CD14-positive monocyte (primary cell): ENCODE measurements at regions not wholly inside any gene's neighbourhood (a gene's known extent, or its start where the extent isn't known, plus 50 kb on each side); places are given as distances from the start of the nearest gene placed in this dataset.

Experiments
- DNase-seq, 3 donors: peaks; one replicate each; pipeline ENCODE4 v3.0.0-alpha.2; 2011 to 2022
- H2AFZ ChIP-seq: 2 replicates; pipeline ENCODE4 v1.6.0; 2012; ENCODE audit warnings: mild to moderate bottlenecking, low read depth, low read length, inconsistent platforms; ENCODE audit not compliant: insufficient read depth, poor library complexity, severe bottlenecking
- H3K27ac ChIP-seq, 2 donors: 1 replicate in 1 of 2; 2 replicates in 1 of 2; pipeline ENCODE4 v1.5.1; 2012 to 2013; ENCODE audit warnings: low read length in 2 of 2, control low read depth in 1 of 2, inconsistent platforms in 1 of 2, low read depth in 1 of 2, mild to moderate bottlenecking in 1 of 2
- H3K27me3 ChIP-seq, 2 donors: one replicate each; pipeline versions ENCODE4 v1.6.0 to v1.6.1; 2011 to 2013; ENCODE audit warnings: low read length in 2 of 2; ENCODE audit not compliant: control insufficient read depth in 2 of 2, insufficient read depth in 2 of 2
- H3K36me3 ChIP-seq, 2 donors: replicated peaks in 1 of 2; 1 replicate in 1 of 2; 2 replicates in 1 of 2; pipeline versions ENCODE4 v1.5.1 to v1.6.1; 2012 to 2013; ENCODE audit warnings: low read length in 2 of 2, control low read depth in 1 of 2, inconsistent platforms in 1 of 2, mild to moderate bottlenecking in 1 of 2; ENCODE audit not compliant: insufficient read depth in 2 of 2, control insufficient read depth in 1 of 2
- H3K4me1 ChIP-seq, 2 donors: 1 replicate in 1 of 2; 2 replicates in 1 of 2; pipeline versions ENCODE4 v1.5.1 to v1.6.1; 2012 to 2013; ENCODE audit warnings: low read length in 2 of 2, control low read depth in 1 of 2, inconsistent platforms in 1 of 2, mild to moderate bottlenecking in 1 of 2, moderate library complexity in 1 of 2; ENCODE audit not compliant: insufficient read depth in 2 of 2, control insufficient read depth in 1 of 2
- H3K4me2 ChIP-seq: replicated peaks from 2 replicates; pipeline ENCODE3; 2012; ENCODE audit warnings: low read length, moderate library complexity, mild to moderate bottlenecking; ENCODE audit not compliant: poor library complexity, severe bottlenecking; ENCODE audit errors: extremely low read depth
- H3K4me3 ChIP-seq, 3 experiments: fragments of 200-600 bp in 1 of 3; sonication (generic) in 1 of 3; replicated peaks in 1 of 3; 1 replicate in 2 of 3; 2 replicates in 1 of 3; pipeline ENCODE4 v1.5.1; 2011 to 2013; ENCODE audit warnings: low read length in 3 of 3, mild to moderate bottlenecking in 3 of 3, control low read depth in 2 of 3, low read depth in 2 of 3, inconsistent platforms in 1 of 3, moderate library complexity in 1 of 3
- H3K79me2 ChIP-seq: 2 replicates; pipeline ENCODE4 v1.6.0; 2012; ENCODE audit warnings: mild to moderate bottlenecking, control low read depth, inconsistent platforms, low read length, moderate library complexity; ENCODE audit not compliant: insufficient read depth
- H3K9ac ChIP-seq: 2 replicates; pipeline ENCODE4 v1.6.0; 2017; ENCODE audit warnings: low read length, mild to moderate bottlenecking; ENCODE audit not compliant: insufficient read depth, poor library complexity, severe bottlenecking
- H3K9me3 ChIP-seq, 2 donors: replicated peaks in 1 of 2; 1 replicate in 1 of 2; 2 replicates in 1 of 2; pipeline versions ENCODE4 v1.5.1 to v1.6.1; 2012 to 2013; ENCODE audit warnings: low read length in 2 of 2, control low read depth in 1 of 2; ENCODE audit not compliant: control insufficient read depth in 1 of 2, insufficient read depth in 1 of 2
- H4K20me1 ChIP-seq: 2 replicates; pipeline ENCODE4 v1.6.0; 2012; ENCODE audit warnings: mild to moderate bottlenecking, low read length, control low read depth, moderate library complexity; ENCODE audit not compliant: insufficient read depth
- H3K27ac Mint-ChIP-seq, 7 donors: one replicate each; pipeline ENCODE4 v1.8.0; 2020; ENCODE audit warnings: mild to moderate bottlenecking in 7 of 7, mixed read lengths in 7 of 7, moderate library complexity in 6 of 7, inconsistent platforms in 2 of 7
- H3K27me3 Mint-ChIP-seq, 3 donors: one replicate each; pipeline ENCODE4 v1.8.0; 2021 to 2022; ENCODE audit warnings: low read depth in 3 of 3, mild to moderate bottlenecking in 3 of 3, mixed read lengths in 3 of 3, moderate library complexity in 3 of 3, inconsistent platforms in 1 of 3
- H3K36me3 Mint-ChIP-seq, 2 donors: one replicate each; pipeline ENCODE4 v1.8.0; 2020; ENCODE audit warnings: mixed read lengths in 2 of 2, inconsistent platforms in 1 of 2, mild to moderate bottlenecking in 1 of 2
- H3K4me1 Mint-ChIP-seq: one replicate; pipeline ENCODE4 v1.8.0; 2020; ENCODE audit warnings: mild to moderate bottlenecking, mixed read lengths
- H3K4me3 Mint-ChIP-seq, 2 donors: one replicate each; pipeline ENCODE4 v1.8.0; 2020; ENCODE audit warnings: mild to moderate bottlenecking in 2 of 2, mixed read lengths in 2 of 2, moderate library complexity in 1 of 2
- H3K9me3 Mint-ChIP-seq, 7 donors: one replicate each; pipeline ENCODE4 v1.8.0; 2020 to 2022; ENCODE audit warnings: mixed read lengths in 7 of 7, mild to moderate bottlenecking in 6 of 7, moderate library complexity in 6 of 7, inconsistent platforms in 2 of 7
- intact Hi-C, 2 donors: fragments of 100-400 bp; cut with micrococcal nuclease; formaldehyde crosslinking; loops; one replicate each; pipeline versions ENCODE4 v1.15.0 to v1.15.1; 2023
- TF ChIP-seq, protein P1 (sequence below): fragments of 200-600 bp; IDR thresholded peaks from one replicate; pipeline ENCODE4 v1.8.0; 2022; ENCODE audit warnings: antibody characterized with exemption, mild to moderate bottlenecking

DNA sequence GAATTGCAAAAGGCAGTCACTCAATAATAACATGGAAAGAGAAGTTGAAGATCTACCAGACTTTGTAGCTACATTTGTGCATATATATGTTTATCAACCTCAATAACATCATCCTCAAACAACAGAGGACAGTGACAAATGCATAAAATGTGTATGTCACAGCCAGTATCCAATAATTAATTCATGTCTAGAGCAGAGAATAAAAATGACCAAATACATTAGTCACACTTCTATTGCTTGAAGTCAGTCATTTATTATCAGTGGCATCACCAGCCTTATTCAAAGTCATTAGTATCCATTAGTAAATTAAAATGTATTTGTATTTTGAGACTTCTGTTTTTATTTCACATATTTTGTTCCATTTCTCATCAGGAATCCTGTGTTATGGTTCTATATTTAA, 852.8 kb downstream of the XPNPEP1 start:
- no peaks in the 10 kb centered on the region for H3K36me3 ChIP-seq
- TF ChIP-seq, protein P1, sequence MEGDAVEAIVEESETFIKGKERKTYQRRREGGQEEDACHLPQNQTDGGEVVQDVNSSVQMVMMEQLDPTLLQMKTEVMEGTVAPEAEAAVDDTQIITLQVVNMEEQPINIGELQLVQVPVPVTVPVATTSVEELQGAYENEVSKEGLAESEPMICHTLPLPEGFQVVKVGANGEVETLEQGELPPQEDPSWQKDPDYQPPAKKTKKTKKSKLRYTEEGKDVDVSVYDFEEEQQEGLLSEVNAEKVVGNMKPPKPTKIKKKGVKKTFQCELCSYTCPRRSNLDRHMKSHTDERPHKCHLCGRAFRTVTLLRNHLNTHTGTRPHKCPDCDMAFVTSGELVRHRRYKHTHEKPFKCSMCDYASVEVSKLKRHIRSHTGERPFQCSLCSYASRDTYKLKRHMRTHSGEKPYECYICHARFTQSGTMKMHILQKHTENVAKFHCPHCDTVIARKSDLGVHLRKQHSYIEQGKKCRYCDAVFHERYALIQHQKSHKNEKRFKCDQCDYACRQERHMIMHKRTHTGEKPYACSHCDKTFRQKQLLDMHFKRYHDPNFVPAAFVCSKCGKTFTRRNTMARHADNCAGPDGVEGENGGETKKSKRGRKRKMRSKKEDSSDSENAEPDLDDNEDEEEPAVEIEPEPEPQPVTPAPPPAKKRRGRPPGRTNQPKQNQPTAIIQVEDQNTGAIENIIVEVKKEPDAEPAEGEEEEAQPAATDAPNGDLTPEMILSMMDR = no peak
- no peak overlapping the region for H3K27ac ChIP-seq
- no peaks in the 10 kb centered on the region for H3K79me2 ChIP-seq
- H2AFZ ChIP-seq = no peak overlapping the region
- H3K4me1 ChIP-seq = no peaks in the 10 kb centered on the region
- H3K4me2 ChIP-seq = no peak overlapping the region
- Mint-ChIP-seq H3K36me3 (no peaks in the 10 kb centered on the region), H3K27me3 (peaks cover 0 to 1% (median 0%) of the 10 kb centered on the region in 3 donors), H3K27ac (no peak overlapping the region), H3K9me3 (peaks cover 0 to 2% (median 0%) of the 10 kb centered on the region in 7 donors), H3K4me1 (no peaks in the 10 kb centered on the region), H3K4me3 (no peak overlapping the region)
- no peak for DNase-seq
- H3K4me3 ChIP-seq = no peak overlapping the region
- H3K27me3 ChIP-seq = no peaks in the 10 kb centered on the region
- peaks cover 3 to 6% of the 10 kb centered on the region in 2 donors for H3K9me3 ChIP-seq
- no peaks in the 10 kb centered on the region for H4K20me1 ChIP-seq
- H3K9ac ChIP-seq = no peak overlapping the region
- intact Hi-C loops = no loop called here

DNA sequence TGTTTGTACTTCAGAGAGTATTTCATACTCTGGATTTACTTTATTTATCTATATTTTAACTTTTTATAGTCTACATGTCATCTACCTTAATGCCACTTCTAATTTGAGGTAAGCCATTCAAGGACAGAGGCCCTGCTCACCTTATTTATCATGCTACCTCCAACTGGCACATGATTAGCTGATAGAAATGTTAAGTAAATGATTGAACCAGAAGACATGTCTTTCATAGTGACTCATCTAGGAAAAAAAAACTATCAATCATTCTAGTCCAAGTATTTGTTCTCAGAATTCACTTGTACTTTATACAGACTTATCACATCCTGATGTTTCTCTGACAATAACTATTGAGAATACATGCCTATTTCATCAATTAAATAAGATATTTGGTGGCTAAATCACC, 856.3 kb downstream of the XPNPEP1 start:
- TF ChIP-seq, protein P1 = no peak
- no peaks in the 10 kb centered on the region for H3K4me1 Mint-ChIP-seq
- no peak overlapping the region for H3K27ac Mint-ChIP-seq
- Histone ChIP-seq H3K9ac (no peak overlapping the region), H3K4me1 (no peaks in the 10 kb centered on the region), H3K4me2 (no peak overlapping the region), H3K27ac (no peak overlapping the region), H3K4me3 (no peak overlapping the region), H3K36me3 (no peaks in the 10 kb centered on the region), H2AFZ (no peak overlapping the region), H3K79me2 (no peaks in the 10 kb centered on the region), H3K27me3 (no peaks in the 10 kb centered on the region), H3K9me3 (peaks cover 2 to 6% of the 10 kb centered on the region in 2 donors), H4K20me1 (no peaks in the 10 kb centered on the region)
- H3K4me3 Mint-ChIP-seq = no peak overlapping the region
- intact Hi-C loops = no loop called here
- no peaks in the 10 kb centered on the region for H3K36me3 Mint-ChIP-seq
- H3K9me3 Mint-ChIP-seq = peaks cover 0 to 9% (median 2%) of the 10 kb centered on the region in 7 donors
- peaks cover 0 to 1% (median 0%) of the 10 kb centered on the region in 3 donors for H3K27me3 Mint-ChIP-seq
- no peak for DNase-seq
